ENCODE measurements at regions not wholly inside any gene's neighbourhood (a gene's known extent, or its start where the extent isn't known, plus 50 kb on each side); places are given as distances from the start of the nearest gene placed in this dataset.

- ChIA-PET POLR2A (no interaction called here), CTCF (no interaction called here)
- H3K27ac Mint-ChIP-seq, result no peak overlapping the region
- intact Hi-C loops (cut with micrococcal nuclease), result no loop called here
- no peak for DNase-seq
- H3K36me3 Mint-ChIP-seq (ENCODE audit: low read depth), result no peaks in the 10 kb centered on the region
- H3K27me3 Mint-ChIP-seq, result no peaks in the 10 kb centered on the region
- ATAC-seq (ENCODE audit: low read depth), result no peak
- TF ChIP-seq, protein P1, sequence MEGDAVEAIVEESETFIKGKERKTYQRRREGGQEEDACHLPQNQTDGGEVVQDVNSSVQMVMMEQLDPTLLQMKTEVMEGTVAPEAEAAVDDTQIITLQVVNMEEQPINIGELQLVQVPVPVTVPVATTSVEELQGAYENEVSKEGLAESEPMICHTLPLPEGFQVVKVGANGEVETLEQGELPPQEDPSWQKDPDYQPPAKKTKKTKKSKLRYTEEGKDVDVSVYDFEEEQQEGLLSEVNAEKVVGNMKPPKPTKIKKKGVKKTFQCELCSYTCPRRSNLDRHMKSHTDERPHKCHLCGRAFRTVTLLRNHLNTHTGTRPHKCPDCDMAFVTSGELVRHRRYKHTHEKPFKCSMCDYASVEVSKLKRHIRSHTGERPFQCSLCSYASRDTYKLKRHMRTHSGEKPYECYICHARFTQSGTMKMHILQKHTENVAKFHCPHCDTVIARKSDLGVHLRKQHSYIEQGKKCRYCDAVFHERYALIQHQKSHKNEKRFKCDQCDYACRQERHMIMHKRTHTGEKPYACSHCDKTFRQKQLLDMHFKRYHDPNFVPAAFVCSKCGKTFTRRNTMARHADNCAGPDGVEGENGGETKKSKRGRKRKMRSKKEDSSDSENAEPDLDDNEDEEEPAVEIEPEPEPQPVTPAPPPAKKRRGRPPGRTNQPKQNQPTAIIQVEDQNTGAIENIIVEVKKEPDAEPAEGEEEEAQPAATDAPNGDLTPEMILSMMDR (IDR thresholded peaks at IDR 0.05), result no peak
- H3K4me3 Mint-ChIP-seq, result no peak overlapping the region
- no peaks in the 10 kb centered on the region for H3K4me1 Mint-ChIP-seq
- H3K9me3 Mint-ChIP-seq, result no peaks in the 10 kb centered on the region
These were observed 102.6 kb upstream of the GUCY1A1 start for GRCh38 chr4:155564086-155564485.

GRCh38 chr4:155559915-155560314 is 106.7 kb upstream of the GUCY1A1 start:
- peaks cover 11% of the 10 kb centered on the region for H3K9me3 Mint-ChIP-seq

DNA sequence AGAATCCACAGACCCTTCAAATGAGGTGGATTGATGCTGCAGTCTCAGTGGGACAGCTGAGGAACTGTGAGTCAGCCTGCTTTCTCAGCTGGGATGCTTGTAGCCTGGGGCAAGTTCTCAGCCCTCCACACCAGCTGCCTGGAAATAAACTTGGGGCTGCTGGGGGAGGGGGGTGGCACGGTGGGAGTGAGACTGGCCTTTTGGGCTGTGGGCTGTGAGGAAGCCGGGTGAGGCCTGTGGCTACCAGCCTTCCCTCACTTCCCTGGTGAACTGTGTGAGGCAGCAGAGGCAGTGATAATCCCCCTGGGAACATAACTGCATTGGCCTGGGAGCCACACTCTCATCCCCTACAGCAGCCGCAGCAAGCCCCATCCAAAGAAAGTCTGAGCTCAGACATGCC is 114.5 kb upstream of the GUCY1A1 start:
- no peak overlapping the region for H3K27ac Mint-ChIP-seq
- H3K36me3 Mint-ChIP-seq (ENCODE audit: low read depth), result no peaks in the 10 kb centered on the region
- ATAC-seq (ENCODE audit: low read depth), result no peak
- no peaks in the 10 kb centered on the region for H3K4me1 Mint-ChIP-seq
- H3K4me3 Mint-ChIP-seq, result no peak overlapping the region
- H3K27me3 Mint-ChIP-seq, result no peaks in the 10 kb centered on the region
- intact Hi-C loops (cut with micrococcal nuclease), result no loop called here
- peaks cover 16% of the 10 kb centered on the region for H3K9me3 Mint-ChIP-seq
- TF ChIP-seq, protein P1 (IDR thresholded peaks at IDR 0.05), result no peak
- CTCF ChIA-PET, result no interaction called here
- POLR2A ChIA-PET, result no interaction called here
- DNase-seq, result no peak

More at GRCh38 chr4:155559915-155560314, 106.7 kb upstream of the GUCY1A1 start:
- H3K27me3 Mint-ChIP-seq, result no peaks in the 10 kb centered on the region
- POLR2A ChIA-PET, result no interaction called here
- DNase-seq (no peak), ATAC-seq (ENCODE audit: low read depth) (no peak)
- H3K4me1 Mint-ChIP-seq, result no peaks in the 10 kb centered on the region
- intact Hi-C loops (cut with micrococcal nuclease), result no loop called here
- H3K4me3 Mint-ChIP-seq, result no peak overlapping the region
- H3K27ac Mint-ChIP-seq, result no peak overlapping the region
- CTCF ChIA-PET, result no interaction called here
- TF ChIP-seq, protein P1 (IDR thresholded peaks at IDR 0.05), result no peak
- H3K36me3 Mint-ChIP-seq (ENCODE audit: low read depth), result no peaks in the 10 kb centered on the region

DNA sequence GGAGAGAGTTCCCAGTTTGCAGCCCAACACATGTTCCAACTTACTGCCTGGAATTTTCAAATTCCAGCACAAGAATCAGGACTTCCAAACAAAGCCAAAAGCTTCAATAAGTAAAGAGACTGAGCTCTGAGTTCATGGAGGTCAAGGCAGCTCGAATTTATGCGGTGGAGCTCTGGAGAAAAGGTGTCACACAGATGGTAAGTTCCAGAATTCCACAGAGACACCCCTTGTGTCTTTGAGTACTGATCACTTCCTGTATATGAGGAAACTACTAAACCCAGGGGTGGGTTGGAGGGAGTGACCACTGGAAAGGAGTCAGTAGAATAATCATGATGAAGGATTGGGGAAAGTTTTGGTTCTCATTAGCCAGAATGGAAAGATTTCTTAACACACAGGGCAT is 118.5 kb upstream of the GUCY1A1 start:
- ChIA-PET POLR2A (no interaction called here), CTCF (no interaction called here)
- H3K9me3 Mint-ChIP-seq, result peaks cover 3% of the 10 kb centered on the region
- H3K4me1 Mint-ChIP-seq, result no peaks in the 10 kb centered on the region
- H3K4me3 Mint-ChIP-seq, result no peak overlapping the region
- ATAC-seq (ENCODE audit: low read depth) (no peak), DNase-seq (no peak)
- H3K36me3 Mint-ChIP-seq (ENCODE audit: low read depth), result no peaks in the 10 kb centered on the region
- TF ChIP-seq, protein P1 (IDR thresholded peaks at IDR 0.05), result no peak
- no peak overlapping the region for H3K27ac Mint-ChIP-seq
- H3K27me3 Mint-ChIP-seq, result no peaks in the 10 kb centered on the region
- intact Hi-C loops (cut with micrococcal nuclease), result no loop called here

DNA sequence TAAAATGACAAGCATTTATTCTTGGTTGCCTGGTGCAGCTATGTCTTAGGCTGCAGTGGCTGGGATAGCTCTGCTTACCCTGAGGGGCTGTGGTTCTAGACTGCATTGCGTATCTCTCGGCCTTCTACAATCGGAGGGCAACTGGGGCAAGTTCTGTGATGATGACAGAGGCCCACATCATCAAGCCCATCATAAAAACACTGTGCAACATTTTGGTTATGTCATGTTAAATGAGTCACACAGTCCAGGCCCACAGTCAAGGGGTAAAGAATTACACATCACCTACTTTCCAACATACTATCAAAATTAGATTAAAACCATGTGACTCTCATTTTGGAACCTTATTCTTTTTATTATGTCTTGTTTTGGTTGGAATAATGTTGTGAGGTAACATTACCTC is 120.2 kb upstream of the GUCY1A1 start:
- POLR2A ChIA-PET, result no interaction called here
- H3K27ac Mint-ChIP-seq, result no peak overlapping the region
- no peaks in the 10 kb centered on the region for H3K36me3 Mint-ChIP-seq (ENCODE audit: low read depth)
- H3K9me3 Mint-ChIP-seq, result no peaks in the 10 kb centered on the region
- CTCF ChIA-PET, result no interaction called here
- ATAC-seq (ENCODE audit: low read depth) (no peak), DNase-seq (no peak)
- intact Hi-C loops (cut with micrococcal nuclease), result no loop called here
- no peaks in the 10 kb centered on the region for H3K27me3 Mint-ChIP-seq
- TF ChIP-seq, protein P1 (IDR thresholded peaks at IDR 0.05), result no peak
- H3K4me3 Mint-ChIP-seq, result no peak overlapping the region
- H3K4me1 Mint-ChIP-seq, result no peaks in the 10 kb centered on the region
